CD4-positive, alpha-beta T cell treated with Interleukin-4 for 4 hours (primary cell): ENCODE measurements at regions not wholly inside any gene's neighbourhood (a gene's known extent, or its start where the extent isn't known, plus 50 kb on each side); places are given as distances from the start of the nearest gene placed in this dataset.
"Not testable (repeated sequence)": the region's sequence is repeated elsewhere in the genome, so short reads cannot be mapped to it uniquely, and the experiment has no call there.

Experiments
- DNase-seq: peaks from one replicate; pipeline ENCODE4 v3.0.0-alpha.2; 2020

GRCh38 chr18:1306641-1307040 is 402.0 kb downstream of the ADCYAP1 start:
- no peak for DNase-seq

GRCh38 chr18:1308686-1309085 is 404.0 kb downstream of the ADCYAP1 start:
- DNase-seq: no peak

GRCh38 chr18:1311376-1311775 is 406.7 kb downstream of the ADCYAP1 start:
- DNase-seq: no peak

- DNase-seq: not testable (repeated sequence)
Measured at GRCh38 chr18:1335345-1335744, 430.7 kb downstream of the ADCYAP1 start.

- DNase-seq: no peak
Measured at GRCh38 chr18:1350931-1351450, 446.3 kb downstream of the ADCYAP1 start.

GRCh38 chr18:1353025-1353424 is 448.4 kb downstream of the ADCYAP1 start:
- DNase-seq: no peak

- no peak for DNase-seq
Measured at GRCh38 chr18:1357724-1358123, 453.1 kb downstream of the ADCYAP1 start.

GRCh38 chr18:1361936-1362335 is 457.3 kb downstream of the ADCYAP1 start:
- no peak for DNase-seq

- DNase-seq: no peak
Measured at GRCh38 chr18:1370552-1370951, 465.9 kb downstream of the ADCYAP1 start.

GRCh38 chr18:1371724-1372123 is 467.1 kb downstream of the ADCYAP1 start:
- no peak for DNase-seq

GRCh38 chr18:1383465-1383864 is 478.8 kb downstream of the ADCYAP1 start:
- no peak for DNase-seq

GRCh38 chr18:1388468-1388867 is 483.8 kb downstream of the ADCYAP1 start:
- DNase-seq: not testable (repeated sequence)

- DNase-seq: no peak
Measured at GRCh38 chr18:1392046-1392445, 487.4 kb downstream of the ADCYAP1 start.

GRCh38 chr18:1392865-1393734 is 488.4 kb downstream of the ADCYAP1 start:
- DNase-seq: no peak

GRCh38 chr18:1393929-1394328 is 489.3 kb downstream of the ADCYAP1 start:
- no peak for DNase-seq

GRCh38 chr18:1394426-1394825 is 489.8 kb downstream of the ADCYAP1 start:
- DNase-seq: no peak

GRCh38 chr18:1394966-1395365 is 490.3 kb downstream of the ADCYAP1 start:
- no peak for DNase-seq

- DNase-seq: no peak
Measured at GRCh38 chr18:1408376-1408775, 503.7 kb downstream of the ADCYAP1 start.

GRCh38 chr18:1412655-1413322 is 508.1 kb downstream of the ADCYAP1 start:
- no peak for DNase-seq

GRCh38 chr18:1413323-1413675 is 508.6 kb downstream of the ADCYAP1 start:
- DNase-seq: no peak

- no peak for DNase-seq
Measured at GRCh38 chr18:1416074-1416473, 511.4 kb downstream of the ADCYAP1 start.

GRCh38 chr18:1421502-1421901 is 516.8 kb downstream of the ADCYAP1 start:
- DNase-seq: no peak

GRCh38 chr18:1422634-1423033 is 518.0 kb downstream of the ADCYAP1 start:
- no peak for DNase-seq

- DNase-seq: no peak
Measured at GRCh38 chr18:1425679-1426078, 521.0 kb downstream of the ADCYAP1 start.
